ENCODE measurements at regions not wholly inside any gene's neighbourhood (a gene's known extent, or its start where the extent isn't known, plus 50 kb on each side); places are given as distances from the start of the nearest gene placed in this dataset.

GRCh38 chr21:43308101-43308814 is 118.7 kb downstream of the SIK1 start:
- DNase-seq = no peak

DNA sequence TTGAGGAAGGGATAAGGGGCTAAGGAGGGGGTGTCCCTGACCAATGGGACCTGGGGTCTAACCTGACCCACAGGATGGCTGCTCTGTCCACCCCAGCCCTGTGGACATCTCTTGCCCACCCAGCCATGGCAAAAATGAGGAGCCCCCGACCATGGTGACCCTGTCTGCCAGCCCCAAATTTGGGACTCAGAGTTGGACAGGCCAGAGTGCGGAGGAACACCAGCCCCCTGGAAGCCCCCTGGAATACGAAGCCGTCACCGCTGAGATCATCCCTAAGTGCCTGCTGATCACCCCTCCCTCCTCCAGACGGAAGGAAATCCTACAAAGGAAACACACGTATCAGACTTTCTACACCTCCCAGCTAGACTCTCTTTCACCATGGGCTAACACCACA is 119.3 kb downstream of the SIK1 start:
- intact Hi-C loops (cut with DNase I) = no loop called here

More at GRCh38 chr21:43308101-43308814, 118.7 kb downstream of the SIK1 start:
- intact Hi-C loops (cut with DNase I) = no loop called here

DNA sequence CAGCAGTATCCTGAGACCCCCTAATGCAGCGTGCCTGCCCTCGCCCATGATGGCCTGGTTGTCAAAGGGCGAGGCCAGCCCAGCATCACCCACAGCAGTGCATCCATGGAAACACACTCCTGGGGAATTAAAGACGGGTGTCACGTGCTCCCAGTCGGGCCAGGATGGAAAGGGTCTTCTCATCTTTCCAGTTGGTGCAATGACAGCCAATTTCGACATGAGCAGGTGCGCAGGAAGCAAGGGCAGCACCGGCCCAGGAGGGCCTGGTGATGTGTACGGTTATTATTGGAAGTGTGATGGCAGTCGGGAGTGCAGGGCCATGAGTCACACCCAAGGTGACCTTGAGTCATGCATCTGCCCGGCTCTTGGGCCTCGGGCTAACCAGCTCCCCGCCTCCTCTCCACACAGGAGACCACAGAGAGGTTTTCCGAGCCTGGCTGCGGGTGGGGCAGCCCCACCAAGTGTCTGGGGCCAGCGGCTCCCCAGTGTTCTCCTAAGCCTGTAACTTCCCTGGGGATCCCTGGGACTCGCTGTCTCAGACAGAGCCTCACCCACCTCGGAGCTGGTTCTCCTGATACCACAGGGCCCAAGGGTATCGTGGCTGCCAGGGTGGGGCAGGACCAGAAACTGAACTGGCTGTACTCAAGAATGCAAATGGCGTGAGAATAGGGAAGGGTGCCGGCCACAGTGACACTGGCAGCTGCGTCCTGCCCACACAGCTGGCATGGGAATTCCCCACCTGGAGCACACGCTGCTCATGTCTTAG is 119.8 kb downstream of the SIK1 start:
- DNase-seq = peak in 1 of 42 donors; percentile 18
- intact Hi-C loops (cut with DNase I) = no loop called here

More for the DNA sequence above, 119.3 kb downstream of the SIK1 start:
- DNase-seq = no peak

GRCh38 chr21:43306391-43306790 is 120.5 kb downstream of the SIK1 start:
- intact Hi-C loops (cut with DNase I) = no loop called here
- DNase-seq = no peak

GRCh38 chr21:43305811-43306311 is 121.1 kb downstream of the SIK1 start:
- no peak for DNase-seq
- intact Hi-C loops (cut with DNase I) = no loop called here

GRCh38 chr21:43305336-43305665 is 121.6 kb downstream of the SIK1 start:
- no peak for DNase-seq
- intact Hi-C loops (cut with DNase I) = no loop called here

DNA sequence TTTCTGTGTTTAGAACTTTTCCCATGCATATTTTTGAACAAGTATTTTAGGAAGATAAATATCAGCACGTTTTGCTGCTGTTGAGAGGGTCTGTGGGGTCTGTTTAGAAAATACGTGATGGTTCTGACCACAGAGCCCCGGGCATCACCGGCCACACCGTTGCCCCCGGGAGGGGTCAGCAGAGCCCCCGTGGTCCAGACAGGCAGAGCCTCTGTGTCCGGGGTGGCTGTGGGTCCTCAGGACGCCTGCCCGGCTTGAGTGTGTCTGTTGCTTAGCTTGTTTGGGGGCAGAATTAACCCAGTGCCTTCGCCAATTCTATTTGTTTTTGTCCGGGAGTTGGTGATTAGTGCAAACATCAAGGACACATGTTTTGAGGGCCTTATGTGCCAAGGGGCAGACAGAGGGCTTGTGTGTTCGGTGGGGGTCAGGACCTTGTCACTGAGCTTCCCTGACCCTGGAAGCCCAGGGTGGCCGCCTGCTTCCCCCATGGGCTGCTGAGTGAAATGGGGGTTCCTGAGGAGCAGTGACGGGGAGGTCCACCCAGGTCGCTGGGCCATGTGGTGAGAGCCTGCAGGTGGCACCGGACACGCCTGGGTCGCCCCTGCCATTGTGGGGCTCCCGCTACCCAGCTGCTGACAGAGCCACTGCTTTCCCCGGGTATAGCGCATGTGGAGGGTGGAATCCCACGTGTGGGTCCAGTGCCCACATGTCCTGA is 122.2 kb downstream of the SIK1 start:
- intact Hi-C loops (cut with DNase I) = no loop called here
- DNase-seq = peak in 2 of 42 donors; percentile 7 to 27

DNA sequence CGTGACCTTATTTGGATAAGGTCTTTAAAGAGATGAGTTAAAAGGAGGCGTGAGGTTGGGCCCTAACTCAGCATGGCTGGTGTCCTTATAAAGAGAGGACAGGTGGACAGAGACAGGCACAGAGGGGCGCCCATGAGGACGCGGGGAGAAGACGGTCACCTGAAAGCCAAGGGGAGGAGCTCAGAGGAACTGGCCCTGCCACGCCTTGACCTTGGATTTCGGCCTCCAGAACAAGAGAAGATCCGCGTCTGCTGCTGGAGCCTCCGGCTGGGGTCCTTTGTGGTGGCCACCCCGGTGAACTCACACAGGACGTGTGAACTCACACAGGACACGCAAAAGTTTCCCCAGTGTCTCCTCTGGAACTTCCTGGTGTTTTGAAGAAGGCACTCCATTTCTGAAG is 122.7 kb downstream of the SIK1 start:
- intact Hi-C loops (cut with DNase I) = no loop called here
- peak in 2 of 42 donors; percentile 1 to 5 for DNase-seq

DNA sequence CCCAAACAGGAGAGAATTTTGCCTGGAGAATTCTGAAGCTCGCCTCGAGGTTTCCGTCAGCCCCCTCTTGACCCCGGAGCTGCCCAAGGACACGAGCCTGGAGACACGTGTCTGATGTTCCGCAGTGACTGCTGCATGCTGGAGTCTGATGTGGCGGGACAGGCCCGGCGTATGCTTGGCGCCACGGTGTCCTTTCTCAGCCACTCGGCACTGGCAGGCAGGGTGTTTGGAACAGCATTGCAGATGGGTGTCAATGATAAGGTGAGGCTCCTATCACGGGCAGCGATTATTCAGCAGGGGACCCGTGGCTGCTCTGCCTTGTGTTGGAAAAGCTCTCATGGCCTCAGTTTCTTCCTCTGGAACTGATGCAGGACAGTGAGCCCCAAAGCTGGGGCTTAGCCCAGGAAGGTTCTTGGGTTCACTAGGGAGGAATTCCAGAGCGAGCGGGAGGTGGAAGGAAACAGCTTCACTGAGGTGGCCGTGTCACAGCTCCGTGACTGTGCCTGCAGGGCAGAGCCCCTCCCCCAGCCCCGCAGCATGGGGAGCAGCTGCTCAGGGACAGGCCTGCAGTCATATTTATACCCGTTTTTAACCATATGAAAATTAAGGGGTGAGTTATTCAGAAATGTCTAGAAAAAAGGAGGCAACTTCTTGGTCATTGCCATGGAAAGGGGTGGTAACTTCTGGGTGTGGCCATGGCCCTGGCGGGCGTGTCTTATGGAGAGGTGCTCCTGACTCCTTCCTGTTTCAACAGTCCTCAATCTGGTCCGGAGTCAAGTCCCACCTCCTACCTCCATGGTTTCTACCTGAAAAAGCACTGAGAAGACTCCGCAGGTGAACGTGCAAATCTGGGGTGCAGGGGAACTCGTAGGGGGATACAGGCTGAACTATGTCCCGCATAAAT is 123.4 kb downstream of the SIK1 start:
- intact Hi-C loops (cut with DNase I) = no loop called here
- peak in 2 of 42 donors; percentile 16 to 25 for DNase-seq

- peak in 2 of 42 donors; percentile 2 to 9 for DNase-seq
- intact Hi-C loops (cut with DNase I) = no loop called here
Measured at GRCh38 chr21:43302769-43303168, 124.2 kb downstream of the SIK1 start.

DNA sequence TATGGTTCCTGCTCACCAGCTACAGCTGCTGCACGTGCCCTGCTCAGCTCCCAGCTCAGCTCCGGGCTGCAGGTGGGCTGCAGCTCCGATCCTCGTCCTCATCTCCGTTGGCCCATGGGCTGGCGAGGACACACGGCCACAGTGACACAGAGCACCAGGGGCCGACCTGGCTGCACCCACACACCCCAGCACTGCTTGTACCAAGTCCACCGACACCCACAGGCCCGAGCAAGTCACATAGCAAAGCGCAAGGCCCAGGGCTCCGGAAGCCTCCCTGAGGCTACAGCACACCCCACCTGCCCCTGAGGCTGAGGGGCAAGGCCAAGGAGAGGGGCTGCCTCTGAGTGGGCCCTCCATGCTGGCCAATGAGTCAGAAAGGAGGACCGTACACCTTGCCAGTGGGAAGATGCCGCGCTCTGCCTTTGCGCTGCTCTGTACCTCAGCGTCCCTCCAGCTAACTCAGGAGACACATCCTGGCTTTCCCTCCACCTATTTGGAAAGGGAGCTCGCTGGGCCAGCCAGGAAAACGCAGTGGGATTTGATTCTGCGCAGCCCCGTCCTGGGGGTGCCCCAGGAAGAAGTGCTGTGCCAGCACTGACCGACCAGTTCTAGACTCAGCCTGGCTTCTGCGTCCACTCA is 124.8 kb downstream of the SIK1 start:
- no peak for DNase-seq
- intact Hi-C loops (cut with DNase I) = no loop called here

- intact Hi-C loops (cut with DNase I) = no loop called here
Measured at GRCh38 chr21:43301409-43302061, 125.4 kb downstream of the SIK1 start.

DNA sequence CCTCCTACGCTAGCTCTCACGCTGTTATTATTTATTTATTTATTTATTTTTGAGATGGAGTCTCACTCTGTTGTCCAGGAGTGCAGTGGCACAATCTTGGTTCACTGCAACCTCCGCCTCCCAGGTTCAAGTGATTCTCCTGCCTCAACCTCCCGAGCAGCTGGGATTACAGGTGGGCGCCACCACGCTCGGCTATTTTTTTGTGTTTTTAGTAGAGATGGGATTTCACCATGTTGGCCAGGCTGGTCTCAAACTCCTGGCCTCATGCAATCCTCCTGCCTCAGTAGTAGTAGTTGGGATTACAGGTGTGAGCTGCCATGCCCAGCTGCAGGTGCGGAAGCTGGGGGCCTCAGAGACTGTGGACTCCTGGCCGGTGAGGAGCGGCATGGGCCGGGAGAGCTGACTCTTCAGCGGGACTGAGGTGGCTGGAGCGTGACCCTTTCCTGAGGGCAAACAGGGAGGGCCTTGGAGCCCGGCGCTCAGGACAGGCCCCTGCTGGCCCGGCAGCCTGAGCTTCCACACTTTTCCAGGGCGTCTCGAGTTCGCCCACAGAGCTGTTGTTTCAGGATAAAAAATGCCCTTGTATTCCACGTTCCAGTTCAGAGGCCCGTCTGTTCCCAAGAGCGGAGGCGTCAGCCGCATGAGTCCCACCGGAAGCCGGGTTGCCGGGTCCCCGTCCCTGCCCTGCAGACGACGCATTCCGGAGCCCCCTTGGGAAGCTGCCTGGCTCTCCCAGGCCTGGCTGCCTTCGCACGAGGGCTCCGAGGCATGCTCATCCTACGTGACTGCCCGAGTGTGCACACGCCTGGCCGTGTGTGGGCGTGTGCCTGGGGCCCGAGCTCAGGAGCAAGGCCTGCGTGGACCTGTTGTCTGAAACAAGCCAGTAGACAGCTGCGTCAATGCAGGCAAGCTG is 126.2 kb downstream of the SIK1 start:
- intact Hi-C loops (cut with DNase I) = no loop called here
- no peak for DNase-seq

More at GRCh38 chr21:43301409-43302061, 125.4 kb downstream of the SIK1 start:
- no peak for DNase-seq

DNA sequence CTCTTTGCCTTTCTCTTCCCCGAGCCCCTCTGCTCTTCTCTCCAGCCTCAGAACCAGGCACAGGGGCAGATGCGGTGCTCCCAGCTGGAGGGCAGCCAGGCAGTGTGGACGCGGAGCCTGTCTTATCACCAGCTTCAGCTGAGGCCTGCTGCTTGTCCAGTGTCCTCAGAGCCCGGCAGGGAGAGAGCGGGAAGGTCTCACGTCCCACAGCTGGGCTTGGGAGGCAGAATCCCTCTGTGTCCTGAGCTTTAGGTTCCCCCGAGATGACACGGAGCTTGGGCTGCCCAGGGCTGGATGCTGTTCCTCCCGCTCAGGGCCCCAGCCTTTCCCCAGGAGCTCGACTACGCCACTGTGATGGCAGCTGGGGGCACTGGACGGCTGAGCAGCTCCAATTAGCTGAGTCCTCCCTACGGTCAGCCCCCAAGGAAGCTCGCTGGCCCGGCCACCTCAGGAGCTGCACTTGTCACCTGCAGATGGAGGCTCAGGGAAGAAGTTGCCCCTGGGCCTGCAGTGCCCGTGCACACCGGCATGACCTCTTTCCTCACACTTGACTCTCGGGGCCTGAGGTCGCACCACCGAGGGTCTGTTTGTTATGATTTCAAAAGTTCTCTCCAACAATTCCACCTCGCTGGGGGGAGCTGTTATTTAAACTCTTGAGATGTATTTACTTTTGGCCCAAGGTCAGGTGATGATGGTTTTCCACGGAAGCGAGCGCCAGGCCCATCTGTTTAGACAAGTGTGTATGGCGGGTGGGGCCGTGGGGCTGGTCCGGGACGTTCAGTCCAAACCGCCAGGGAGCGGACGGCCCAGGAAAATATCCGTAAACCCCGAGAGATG is 127.3 kb downstream of the SIK1 start:
- no peak for DNase-seq
- intact Hi-C loops (cut with DNase I) = no loop called here

- DNase-seq = no peak
- intact Hi-C loops (cut with DNase I) = no loop called here
Measured at GRCh38 chr21:43298546-43299440, 128.1 kb downstream of the SIK1 start.

All from head of caudate nucleus (tissue), 42 donors.